Calu3 (cell line): ENCODE measurements at regions not wholly inside any gene's neighbourhood (a gene's known extent, or its start where the extent isn't known, plus 50 kb on each side); places are given as distances from the start of the nearest gene placed in this dataset.
"Not testable (repeated sequence)": the region's sequence is repeated elsewhere in the genome, so short reads cannot be mapped to it uniquely, and the experiment has no call there.

ENCODE experiments used
- BruUV-seq: library from RNA; stranded (reverse); fragments of 400-500 nt; replicated peaks from 2 replicates; lab custom pipeline; 2021; lab: Mats Ljungman, UMichigan
- CTCF ChIA-PET: fragments of 300-600 bp; sonication (Branson Sonifier 250); formaldehyde crosslinking; loops from one replicate; lab custom pipeline; 2022; ENCODE audit warnings: antibody characterized with exemption; lab: Charles Lee
- DNase-seq: peaks from one replicate; pipeline ENCODE4 v3.0.0; 2022
- H3K27ac Mint-ChIP-seq: one replicate; pipeline ENCODE4 v1.8.0; 2022; ENCODE audit warnings: mixed read lengths; ENCODE audit not compliant: unreplicated experiment
- H3K27me3 Mint-ChIP-seq: one replicate; pipeline ENCODE4 v1.8.0; 2022; ENCODE audit warnings: mixed read lengths; ENCODE audit not compliant: unreplicated experiment
- H3K36me3 Mint-ChIP-seq: one replicate; pipeline ENCODE4 v1.8.0; 2022; ENCODE audit warnings: mild to moderate bottlenecking, moderate library complexity, mixed read lengths; ENCODE audit not compliant: insufficient read depth, unreplicated experiment
- H3K4me1 Mint-ChIP-seq: one replicate; pipeline ENCODE4 v1.8.0; 2022; ENCODE audit warnings: mild to moderate bottlenecking, low read depth, mixed read lengths; ENCODE audit not compliant: unreplicated experiment
- H3K4me3 Mint-ChIP-seq: one replicate; pipeline ENCODE4 v1.8.0; 2022; ENCODE audit warnings: mild to moderate bottlenecking, low read depth, moderate library complexity, mixed read lengths; ENCODE audit not compliant: unreplicated experiment
- H3K9me3 Mint-ChIP-seq: one replicate; pipeline ENCODE4 v1.8.0; 2022; ENCODE audit warnings: low read depth, mixed read lengths; ENCODE audit not compliant: unreplicated experiment
- CTCF ChIP-seq: fragments of 200-600 bp; IDR thresholded peaks from one replicate; pipeline ENCODE4 v1.8.0; 2022; ENCODE audit warnings: antibody characterized with exemption; ENCODE audit not compliant: unreplicated experiment
- intact Hi-C: fragments of 100-400 bp; cut with micrococcal nuclease; formaldehyde crosslinking; loops from one replicate; pipeline ENCODE4 v1.10.0; 2022; ENCODE audit not compliant: unreplicated experiment

- H3K9me3 Mint-ChIP-seq: no peaks in the 10 kb centered on the region
- intact Hi-C loops: no loop called here
- no peaks in the 10 kb centered on the region for H3K27me3 Mint-ChIP-seq
- H3K4me1 Mint-ChIP-seq: no peaks in the 10 kb centered on the region
- no peak overlapping the region for H3K27ac Mint-ChIP-seq
- CTCF ChIA-PET: no interaction called here
- BruUV-seq: no TSS peak
- no peak for TF ChIP-seq CTCF
- H3K36me3 Mint-ChIP-seq: no peaks in the 10 kb centered on the region
- H3K4me3 Mint-ChIP-seq: no peak overlapping the region
- no peak for DNase-seq
These were observed 384.8 kb downstream of the TFAP2B start for GRCh38 chr6:51203504-51203903.

- H3K4me3 Mint-ChIP-seq, H3K9me3 Mint-ChIP-seq, DNase-seq, H3K36me3 Mint-ChIP-seq, H3K27ac Mint-ChIP-seq, intact Hi-C loops, H3K27me3 Mint-ChIP-seq, CTCF ChIA-PET, H3K4me1 Mint-ChIP-seq, BruUV-seq: not testable (repeated sequence)
These were observed 388.0 kb downstream of the TFAP2B start for GRCh38 chr6:51206686-51207085.

- BruUV-seq: no TSS peak
- Mint-ChIP-seq H3K36me3 (no peaks in the 10 kb centered on the region), H3K4me3 (no peak overlapping the region), H3K27me3 (no peaks in the 10 kb centered on the region), H3K9me3 (no peaks in the 10 kb centered on the region), H3K4me1 (no peaks in the 10 kb centered on the region), H3K27ac (no peak overlapping the region)
- intact Hi-C loops: no loop called here
- TF ChIP-seq CTCF: no peak
- no peak for DNase-seq
- CTCF ChIA-PET: no interaction called here
These were observed 391.0 kb downstream of the TFAP2B start for GRCh38 chr6:51209651-51210050.

GRCh38 chr6:51213811-51214210 is 395.1 kb downstream of the TFAP2B start:
- BruUV-seq: no TSS peak
- Mint-ChIP-seq H3K27me3 (no peaks in the 10 kb centered on the region), H3K9me3 (no peaks in the 10 kb centered on the region), H3K4me1 (no peaks in the 10 kb centered on the region), H3K4me3 (no peak overlapping the region), H3K27ac (no peak overlapping the region), H3K36me3 (no peaks in the 10 kb centered on the region)
- CTCF ChIA-PET: no interaction called here
- DNase-seq: no peak
- no peak for TF ChIP-seq CTCF
- intact Hi-C loops: no loop called here

GRCh38 chr6:51214442-51214841 is 395.8 kb downstream of the TFAP2B start:
- intact Hi-C loops: no loop called here
- no peak for TF ChIP-seq CTCF
- H3K27ac Mint-ChIP-seq: no peak overlapping the region
- no peak overlapping the region for H3K4me3 Mint-ChIP-seq
- H3K36me3 Mint-ChIP-seq: no peaks in the 10 kb centered on the region
- BruUV-seq: no TSS peak
- no peak for DNase-seq
- H3K4me1 Mint-ChIP-seq: no peaks in the 10 kb centered on the region
- H3K27me3 Mint-ChIP-seq: no peaks in the 10 kb centered on the region
- CTCF ChIA-PET: no interaction called here
- no peaks in the 10 kb centered on the region for H3K9me3 Mint-ChIP-seq
